ENCODE measurements at regions not wholly inside any gene's neighbourhood (a gene's known extent, or its start where the extent isn't known, plus 50 kb on each side); places are given as distances from the start of the nearest gene placed in this dataset.
A peak's percentile ranks its signal among the peaks of the same experiment; 100 is the strongest.

GRCh38 chr7:110084181-110084807 is 1006.6 kb upstream of the LRRN3 start:
- no peak for DNase-seq

- peak; percentile 7 for DNase-seq
These were observed 1000.7 kb upstream of the LRRN3 start for GRCh38 chr7:110090110-110090820.

- DNase-seq, result no peak
These were observed 995.4 kb upstream of the LRRN3 start for GRCh38 chr7:110095372-110096052.

GRCh38 chr7:110104243-110104642 is 986.7 kb upstream of the LRRN3 start:
- DNase-seq, result no peak

- DNase-seq, result no peak
These were observed 985.6 kb upstream of the LRRN3 start for GRCh38 chr7:110105307-110105706.

- DNase-seq, result no peak
These were observed 985.1 kb upstream of the LRRN3 start for GRCh38 chr7:110105840-110106239.

GRCh38 chr7:110119883-110120581 is 970.9 kb upstream of the LRRN3 start:
- no peak for DNase-seq

GRCh38 chr7:110129159-110129558 is 961.8 kb upstream of the LRRN3 start:
- DNase-seq, result no peak

GRCh38 chr7:110130669-110131068 is 960.3 kb upstream of the LRRN3 start:
- no peak for DNase-seq

- no peak for DNase-seq
These were observed 959.6 kb upstream of the LRRN3 start for GRCh38 chr7:110131344-110131743.

- no peak for DNase-seq
These were observed 951.9 kb upstream of the LRRN3 start for GRCh38 chr7:110139056-110139455.

GRCh38 chr7:110142939-110143526 is 947.9 kb upstream of the LRRN3 start:
- DNase-seq, result no peak

- DNase-seq, result no peak
These were observed 946.3 kb upstream of the LRRN3 start for GRCh38 chr7:110144599-110144998.

- no peak for DNase-seq
These were observed 942.9 kb upstream of the LRRN3 start for GRCh38 chr7:110148054-110148453.

- no peak for DNase-seq
These were observed 937.7 kb upstream of the LRRN3 start for GRCh38 chr7:110153222-110153621.

GRCh38 chr7:110156511-110156910 is 934.4 kb upstream of the LRRN3 start:
- no peak for DNase-seq

GRCh38 chr7:110157631-110158362 is 933.1 kb upstream of the LRRN3 start:
- no peak for DNase-seq

GRCh38 chr7:110168010-110168409 is 922.9 kb upstream of the LRRN3 start:
- no peak for DNase-seq

GRCh38 chr7:110170841-110171240 is 920.1 kb upstream of the LRRN3 start:
- no peak for DNase-seq

- DNase-seq, result no peak
These were observed 913.5 kb upstream of the LRRN3 start for GRCh38 chr7:110177463-110177862.

GRCh38 chr7:110179037-110179436 is 911.9 kb upstream of the LRRN3 start:
- DNase-seq, result no peak

- no peak for DNase-seq
These were observed 909.2 kb upstream of the LRRN3 start for GRCh38 chr7:110181768-110182167.

Measured in activated CD4-positive, alpha-beta T cell treated with anti-CD3 and anti-CD28 coated beads, Interleukin-2, amount 50 U/mL, for 16 hours (primary cell).